GM21360 (cell line): ENCODE measurements at regions not wholly inside any gene's neighbourhood (a gene's known extent, or its start where the extent isn't known, plus 50 kb on each side); places are given as distances from the start of the nearest gene placed in this dataset.

ENCODE experiments used
- ATAC-seq: cut with Tn5 transposase; IDR thresholded peaks from one replicate; pipeline ENCODE4 v1.9.1; 2021; ENCODE audit warnings: mild to moderate bottlenecking, moderate library complexity; ENCODE audit not compliant: unreplicated experiment

DNA sequence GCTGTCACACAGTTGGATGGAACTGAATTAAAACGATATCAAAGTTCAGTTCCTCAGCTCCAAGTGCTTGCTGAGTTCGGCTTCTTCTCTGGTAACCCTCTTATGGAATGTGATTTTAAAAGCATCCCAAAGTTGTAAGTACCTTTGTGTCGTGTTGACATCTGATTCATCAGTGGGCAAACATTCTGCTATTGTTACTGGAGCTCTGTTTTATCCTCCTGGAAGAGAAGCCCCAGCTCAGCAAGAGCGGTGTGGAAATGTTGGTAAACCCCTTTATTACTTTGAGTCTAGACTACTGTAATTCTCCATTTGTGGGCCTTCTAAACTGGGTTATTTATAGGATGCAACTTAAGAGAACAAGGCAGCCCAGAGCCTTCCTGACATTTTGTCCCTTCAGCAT, 699.3 kb upstream of the WWC1 start:
- ATAC-seq, result no peak

DNA sequence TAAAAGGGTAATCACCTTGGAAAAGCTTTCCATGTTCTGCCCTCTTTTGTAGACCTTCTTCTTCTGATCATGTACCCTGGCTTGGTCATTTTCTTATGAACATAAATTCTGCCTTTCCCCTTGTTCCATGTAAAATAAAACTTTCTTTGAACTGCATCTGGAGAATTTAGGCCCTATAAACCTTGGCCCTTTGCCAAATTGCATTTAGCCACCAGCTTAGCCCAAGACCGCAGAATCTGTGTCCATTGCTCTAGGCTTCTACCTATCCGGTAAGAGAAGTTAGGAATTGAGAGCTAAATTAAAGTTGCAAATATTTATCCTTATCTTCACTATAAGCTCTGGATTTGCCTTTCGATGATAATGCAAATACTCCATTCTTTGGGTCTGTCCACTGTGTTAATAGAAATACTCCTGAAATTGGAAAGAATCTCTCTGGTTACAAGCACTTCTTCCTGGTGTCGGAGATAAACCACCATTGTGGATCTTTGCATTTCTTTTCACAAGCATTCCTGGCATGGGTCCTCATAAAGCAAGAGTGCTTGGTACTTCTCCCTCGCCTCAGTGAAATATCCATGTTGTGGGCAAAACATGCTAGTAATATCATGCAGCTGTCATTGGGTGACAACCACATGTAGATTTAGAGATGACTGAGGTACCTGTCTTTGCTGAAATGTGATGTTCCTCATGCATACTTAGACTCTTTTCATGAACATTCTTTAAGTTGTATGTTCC, 698.0 kb upstream of the WWC1 start:
- ATAC-seq, result no peak

DNA sequence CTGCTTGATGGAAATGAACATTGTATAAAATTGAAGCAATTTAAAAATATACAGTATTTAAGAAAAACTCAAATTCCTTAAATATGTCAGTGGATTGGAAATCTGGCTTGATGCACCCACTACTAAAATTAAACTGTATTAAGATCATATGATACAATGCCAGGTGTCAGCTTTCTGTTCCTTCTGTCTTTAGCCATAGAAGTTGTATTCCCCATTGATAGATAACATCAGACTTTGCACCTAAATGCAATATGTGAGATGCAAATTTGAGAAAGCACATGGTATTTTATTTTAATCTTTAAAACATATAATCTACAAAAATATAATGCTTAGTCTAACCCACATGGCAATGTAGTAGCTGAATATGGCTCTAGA, 697.4 kb upstream of the WWC1 start:
- ATAC-seq, result no peak

- ATAC-seq, result no peak
Observed at GRCh38 chr5:167594750-167595149, 696.7 kb upstream of the WWC1 start.

DNA sequence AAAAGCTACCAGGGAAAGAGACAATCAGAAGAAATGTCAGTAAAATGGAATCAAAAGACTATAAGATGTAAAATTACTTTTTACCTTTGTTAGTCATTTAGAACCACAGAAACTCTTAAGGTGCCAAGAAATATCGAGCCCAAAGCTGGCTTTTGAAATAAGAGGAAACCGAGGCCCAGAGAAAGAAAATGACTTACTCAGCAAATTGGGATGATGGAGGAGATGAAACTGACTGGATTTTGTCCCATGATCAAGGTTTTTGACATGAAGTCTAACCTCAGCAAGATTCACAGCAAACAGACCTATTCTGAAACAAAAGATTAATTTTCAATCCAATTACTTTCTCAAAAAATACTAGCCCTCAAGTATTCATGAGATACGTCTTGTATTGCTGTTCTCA, 696.2 kb upstream of the WWC1 start:
- no peak for ATAC-seq

DNA sequence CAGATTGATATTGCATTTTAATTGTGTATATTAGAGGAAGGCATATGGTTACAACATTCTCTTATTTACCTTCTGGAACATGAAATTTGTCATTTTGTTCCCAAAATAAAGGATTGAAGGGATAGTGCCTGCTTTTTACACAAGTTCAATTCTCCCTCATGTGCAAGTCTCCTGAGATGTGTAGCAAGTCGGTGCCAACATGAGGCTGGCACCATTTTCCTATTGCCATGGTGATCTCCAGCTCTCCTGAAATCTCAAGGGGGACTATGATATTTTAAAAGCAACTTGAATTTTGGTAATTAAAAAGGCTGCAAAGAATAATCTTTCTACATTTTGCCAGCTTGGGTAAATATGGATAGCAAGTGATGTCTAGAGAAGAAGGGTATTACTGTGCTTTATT, 693.3 kb upstream of the WWC1 start:
- no peak for ATAC-seq

DNA sequence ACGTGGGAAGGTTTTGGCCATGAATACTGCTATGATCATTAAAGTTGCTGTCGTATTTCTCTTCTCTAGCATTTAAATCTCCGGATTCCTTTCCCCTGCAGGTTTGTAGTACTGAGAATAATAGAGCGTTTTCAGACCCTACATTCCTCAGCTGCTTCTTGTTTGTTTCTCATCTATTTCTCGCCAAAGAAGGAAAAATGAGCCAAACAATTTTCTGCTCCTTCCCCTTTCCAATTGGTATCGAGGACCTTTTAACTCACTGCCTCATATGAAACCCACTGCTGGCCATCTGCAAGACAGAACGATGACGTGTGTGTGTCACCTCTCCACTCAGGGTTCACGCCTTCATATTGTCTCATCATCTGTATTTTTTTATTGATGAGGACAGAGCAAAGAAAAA, 689.4 kb upstream of the WWC1 start:
- ATAC-seq, result no peak

- ATAC-seq, result no peak
Observed at GRCh38 chr5:167603135-167603534, 688.3 kb upstream of the WWC1 start.

GRCh38 chr5:167608390-167609272, 682.8 kb upstream of the WWC1 start:
- no peak for ATAC-seq

- no peak for ATAC-seq
Observed at GRCh38 chr5:167614294-167615021, 677.0 kb upstream of the WWC1 start.

DNA sequence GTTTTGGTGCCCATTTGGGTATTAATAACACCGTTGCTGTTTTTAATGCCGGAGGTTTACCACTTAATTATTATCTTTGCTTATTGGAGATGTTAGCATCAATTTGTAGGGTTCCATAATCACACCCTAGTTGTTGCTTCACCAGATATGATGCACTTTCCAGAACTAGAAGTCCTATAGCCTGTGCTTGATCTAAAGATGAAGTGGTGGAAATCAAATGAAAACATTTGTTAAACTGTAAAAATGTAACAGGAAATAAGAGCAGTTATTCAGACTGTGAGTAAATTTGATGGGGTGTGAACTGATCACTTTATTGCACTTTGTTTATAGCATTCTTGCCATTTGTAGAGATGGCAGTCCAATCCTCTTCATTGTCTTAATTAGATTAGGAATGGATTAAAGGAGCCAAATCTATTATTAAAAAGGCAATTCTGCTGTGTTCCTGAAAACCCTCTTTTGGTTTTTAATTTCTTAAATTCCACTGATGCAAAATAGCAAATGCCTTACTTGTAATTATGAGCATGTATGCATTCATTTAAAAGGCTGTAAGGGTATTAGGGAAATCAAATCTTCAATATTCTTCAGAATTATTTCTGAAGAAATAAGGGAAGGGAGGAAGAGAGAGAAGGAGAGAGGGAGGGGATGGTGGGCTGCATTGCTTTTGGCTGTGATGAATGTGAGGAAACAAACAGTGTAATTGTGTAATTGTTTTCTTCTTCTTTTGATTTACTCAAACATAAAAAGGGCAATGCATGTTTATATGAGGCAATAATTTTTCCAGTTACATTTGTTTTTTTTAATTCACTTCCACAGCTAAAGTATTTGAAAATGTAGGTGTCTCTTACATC, 675.2 kb upstream of the WWC1 start:
- no peak for ATAC-seq

- ATAC-seq, result no peak
Observed at GRCh38 chr5:167623354-167623753, 668.1 kb upstream of the WWC1 start.

DNA sequence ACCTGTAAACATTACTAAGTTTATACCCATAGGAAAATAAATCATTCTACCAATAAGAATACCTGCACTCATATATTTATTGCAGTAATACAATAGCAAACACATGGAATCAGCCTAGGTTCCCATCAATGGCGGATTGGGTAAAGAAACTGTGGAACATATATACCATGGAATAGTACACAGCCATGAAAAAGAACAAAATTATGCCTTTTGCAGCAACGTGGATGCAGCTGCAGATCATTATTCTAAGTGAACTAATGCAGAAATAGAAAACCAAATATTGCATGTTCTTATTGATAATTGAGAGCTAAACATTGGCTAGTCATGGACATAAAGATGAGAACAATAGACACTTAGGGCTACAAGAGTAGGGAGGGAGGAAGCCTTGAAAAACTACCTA, 667.4 kb upstream of the WWC1 start:
- no peak for ATAC-seq

DNA sequence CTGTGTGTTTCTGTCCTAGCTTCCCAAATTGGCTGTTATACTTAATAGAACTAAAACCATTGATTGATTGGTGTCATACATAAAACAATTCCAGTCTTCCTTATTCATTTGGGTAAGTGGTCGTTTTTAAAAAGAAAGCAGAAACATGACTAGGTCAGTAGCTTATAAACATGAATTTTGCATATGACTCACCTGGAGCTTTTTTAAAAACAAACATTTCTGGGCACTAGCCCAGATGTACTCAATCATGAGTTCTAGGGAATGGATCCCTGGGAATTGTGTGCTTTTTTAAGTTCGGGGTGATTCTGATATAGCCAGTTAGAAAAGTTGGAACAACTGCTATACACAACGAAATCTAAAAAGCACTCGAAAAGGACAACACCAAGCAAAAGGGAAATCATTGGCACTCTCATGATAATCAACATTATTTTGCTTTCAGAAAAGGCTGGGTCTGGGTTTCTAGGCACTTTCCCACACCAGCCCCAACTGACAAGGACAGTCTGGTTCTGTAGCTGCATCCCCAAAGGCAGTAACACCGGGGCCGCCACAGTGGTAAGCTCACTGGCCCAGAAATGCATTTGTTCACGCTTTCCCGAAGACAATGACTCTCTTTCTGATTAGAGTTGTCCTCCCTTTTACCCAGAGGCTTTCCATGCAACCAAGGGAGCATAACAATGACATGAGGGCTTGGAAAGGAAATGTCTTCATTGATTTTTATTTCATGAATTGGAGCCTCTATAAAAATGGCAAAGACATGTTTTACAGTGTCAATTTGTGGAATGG, 664.9 kb upstream of the WWC1 start:
- no peak for ATAC-seq

DNA sequence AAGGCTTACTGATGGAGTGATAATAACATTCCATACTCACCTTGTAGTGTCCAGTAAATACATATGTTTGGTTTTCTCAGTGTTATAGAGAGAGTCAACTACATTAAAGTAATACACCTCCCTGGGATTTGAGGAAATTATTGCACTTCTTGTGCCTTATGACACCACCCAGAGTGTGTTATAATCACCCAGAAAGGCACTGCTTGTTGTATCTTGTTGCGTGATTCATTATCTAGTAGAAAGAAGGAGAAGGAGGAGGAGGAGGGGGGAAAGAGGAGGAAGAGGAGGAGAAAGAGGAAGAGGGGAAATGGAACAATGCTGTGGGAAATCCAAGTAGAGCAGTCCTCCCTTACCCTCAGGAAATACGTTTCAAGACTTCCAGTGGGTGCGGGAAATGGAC, 661.8 kb upstream of the WWC1 start:
- no peak for ATAC-seq

GRCh38 chr5:167631191-167631590, 660.3 kb upstream of the WWC1 start:
- no peak for ATAC-seq

GRCh38 chr5:167633114-167633513, 658.3 kb upstream of the WWC1 start:
- no peak for ATAC-seq

DNA sequence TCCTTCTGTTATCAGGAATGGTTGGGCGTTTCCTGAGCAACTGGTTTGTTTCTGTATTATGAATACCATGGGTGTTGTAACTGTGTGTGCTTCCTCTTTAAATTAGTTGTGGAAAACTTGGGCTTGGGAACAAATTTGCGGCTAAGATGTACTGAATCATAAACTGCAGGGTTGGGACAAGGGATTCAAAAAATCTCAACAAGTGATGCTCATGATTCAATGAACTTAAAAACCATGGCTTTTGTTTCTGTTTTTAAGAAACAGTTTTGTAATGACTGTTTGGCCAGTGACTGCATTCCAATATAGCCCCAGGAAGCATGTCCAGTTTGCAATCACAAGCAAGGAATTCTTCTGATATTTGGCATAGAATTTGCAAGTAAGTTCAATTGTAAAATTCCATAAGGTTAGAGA, 657.5 kb upstream of the WWC1 start:
- no peak for ATAC-seq

DNA sequence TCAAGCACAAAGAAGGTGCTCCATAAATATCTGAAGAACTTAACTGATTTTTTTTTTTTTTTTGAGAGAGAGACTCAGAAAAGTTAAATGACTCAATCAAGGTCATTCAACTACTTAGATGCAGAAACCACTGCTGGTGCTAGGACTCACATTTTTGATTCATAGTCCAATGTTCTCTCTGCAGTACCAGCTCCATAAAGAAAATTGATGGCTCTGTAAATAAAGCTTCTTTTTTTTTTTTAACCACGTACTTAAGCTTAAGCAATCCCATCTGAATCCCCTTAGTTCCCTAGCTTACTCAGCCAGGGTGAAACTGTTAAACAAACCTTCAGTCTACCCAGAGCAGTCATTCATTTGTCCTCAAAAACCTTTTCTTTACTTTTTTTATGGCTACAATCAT, 657.0 kb upstream of the WWC1 start:
- ATAC-seq, result no peak

- ATAC-seq, result no peak
Observed at GRCh38 chr5:167638816-167639215, 652.6 kb upstream of the WWC1 start.
